Testis (tissue), 2 donors: ENCODE measurements at regions not wholly inside any gene's neighbourhood (a gene's known extent, or its start where the extent isn't known, plus 50 kb on each side); places are given as distances from the start of the nearest gene placed in this dataset.

Experiments used
- POLR2A ChIP-seq: fragments of 450-650 bp; IDR thresholded peaks from one replicate; pipeline ENCODE4 v1.6.1; 2017; ENCODE audit warnings: antibody characterized with exemption, mild to moderate bottlenecking, moderate library complexity
- TF ChIP-seq, protein P1 (sequence below), 3 experiments: fragments of 450-650 bp in 2 of 3; fragments of 200-600 bp in 1 of 3; sonication (generic) in 1 of 3; IDR thresholded peaks; one replicate each; pipeline ENCODE4 v1.5.1; 2016 to 2019; ENCODE audit warnings: antibody characterized with exemption in 3 of 3, mild to moderate bottlenecking in 2 of 3, moderate library complexity in 1 of 3

DNA sequence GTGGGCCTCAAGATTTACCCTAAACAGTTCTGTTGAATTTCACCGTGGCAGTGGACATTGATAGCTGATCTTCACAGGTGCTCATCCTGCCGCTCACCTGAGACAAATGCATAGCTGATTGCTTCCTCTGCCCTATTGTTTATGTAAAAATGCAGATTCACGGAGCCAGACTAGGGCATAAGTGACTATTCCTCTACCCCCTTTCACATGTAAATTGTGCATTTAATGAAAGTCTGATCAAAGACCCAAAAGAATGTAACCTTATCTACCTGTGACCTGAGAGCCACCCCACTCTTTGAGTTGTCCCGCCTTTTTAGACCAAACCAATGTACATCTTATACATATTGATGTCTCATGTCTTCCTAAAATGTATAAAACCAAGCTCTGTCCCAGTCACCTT lies 312.4 kb upstream of the CDH5 start:
- TF ChIP-seq, protein P1, sequence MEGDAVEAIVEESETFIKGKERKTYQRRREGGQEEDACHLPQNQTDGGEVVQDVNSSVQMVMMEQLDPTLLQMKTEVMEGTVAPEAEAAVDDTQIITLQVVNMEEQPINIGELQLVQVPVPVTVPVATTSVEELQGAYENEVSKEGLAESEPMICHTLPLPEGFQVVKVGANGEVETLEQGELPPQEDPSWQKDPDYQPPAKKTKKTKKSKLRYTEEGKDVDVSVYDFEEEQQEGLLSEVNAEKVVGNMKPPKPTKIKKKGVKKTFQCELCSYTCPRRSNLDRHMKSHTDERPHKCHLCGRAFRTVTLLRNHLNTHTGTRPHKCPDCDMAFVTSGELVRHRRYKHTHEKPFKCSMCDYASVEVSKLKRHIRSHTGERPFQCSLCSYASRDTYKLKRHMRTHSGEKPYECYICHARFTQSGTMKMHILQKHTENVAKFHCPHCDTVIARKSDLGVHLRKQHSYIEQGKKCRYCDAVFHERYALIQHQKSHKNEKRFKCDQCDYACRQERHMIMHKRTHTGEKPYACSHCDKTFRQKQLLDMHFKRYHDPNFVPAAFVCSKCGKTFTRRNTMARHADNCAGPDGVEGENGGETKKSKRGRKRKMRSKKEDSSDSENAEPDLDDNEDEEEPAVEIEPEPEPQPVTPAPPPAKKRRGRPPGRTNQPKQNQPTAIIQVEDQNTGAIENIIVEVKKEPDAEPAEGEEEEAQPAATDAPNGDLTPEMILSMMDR (IDR thresholded peaks at IDR 0.05) = no peak
- no peak for TF ChIP-seq POLR2A
